ENCODE measurements at regions not wholly inside any gene's neighbourhood (a gene's known extent, or its start where the extent isn't known, plus 50 kb on each side); places are given as distances from the start of the nearest gene placed in this dataset.
"Not testable (repeated sequence)": the region's sequence is repeated elsewhere in the genome, so short reads cannot be mapped to it uniquely, and the experiment has no call there.

DNA sequence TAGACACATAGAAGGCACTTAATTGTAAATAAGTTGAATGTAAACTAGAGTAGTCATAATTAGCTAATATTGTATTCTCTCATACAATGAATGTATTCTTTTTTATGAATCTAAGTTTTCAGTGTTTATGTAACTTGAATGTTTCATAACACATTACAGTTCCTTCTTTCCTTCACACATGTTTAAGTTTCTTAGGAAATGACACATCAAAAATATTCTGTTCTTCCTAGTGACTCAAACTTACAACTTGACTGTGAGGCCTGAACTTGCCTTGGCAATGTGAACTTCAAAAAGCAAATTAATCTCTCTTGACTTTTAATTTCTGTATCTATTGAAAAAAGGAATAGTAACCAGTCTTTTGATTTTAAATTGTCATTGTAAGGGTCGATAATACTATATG, 700.1 kb downstream of the KCNT2 start:
- DNase-seq, result no peak

DNA sequence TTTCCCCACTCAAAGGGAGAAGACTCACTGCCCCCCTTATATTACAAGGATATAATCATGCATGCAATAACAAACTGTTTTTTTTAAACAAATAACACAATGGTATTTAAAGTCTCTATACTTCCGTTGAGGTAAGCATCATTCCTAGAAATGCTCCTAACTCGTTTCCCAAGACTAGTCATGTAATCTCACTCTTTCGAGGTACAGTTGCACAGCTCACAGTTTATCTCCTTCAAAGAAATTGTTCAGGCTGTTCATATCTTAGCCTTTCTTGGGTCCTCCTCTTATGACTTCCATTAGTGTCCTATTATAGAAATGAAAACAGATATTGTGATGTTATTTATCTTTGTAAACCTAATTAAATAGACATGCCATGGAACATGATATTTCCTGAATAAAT, 705.0 kb downstream of the KCNT2 start:
- no peak for DNase-seq

DNA sequence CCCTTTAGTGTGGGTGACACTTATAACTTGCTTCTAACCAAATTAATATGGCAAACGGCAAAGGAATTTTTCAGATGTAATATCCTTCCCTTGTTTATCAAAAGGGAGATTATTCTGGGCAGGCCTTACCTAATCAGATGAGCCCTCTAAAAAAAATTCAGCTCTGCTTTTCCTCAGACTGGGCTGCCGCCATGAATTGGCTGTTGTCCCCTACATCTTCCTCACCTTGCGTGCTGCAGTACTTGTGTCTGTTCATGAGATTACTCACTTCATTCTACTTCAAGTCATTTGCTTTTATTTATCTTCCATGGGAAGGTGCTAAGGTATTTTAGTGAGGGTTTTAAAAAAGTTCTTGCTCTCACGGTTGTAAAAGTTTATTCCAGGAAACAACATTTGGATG, 705.5 kb downstream of the KCNT2 start:
- no peak for DNase-seq

DNA sequence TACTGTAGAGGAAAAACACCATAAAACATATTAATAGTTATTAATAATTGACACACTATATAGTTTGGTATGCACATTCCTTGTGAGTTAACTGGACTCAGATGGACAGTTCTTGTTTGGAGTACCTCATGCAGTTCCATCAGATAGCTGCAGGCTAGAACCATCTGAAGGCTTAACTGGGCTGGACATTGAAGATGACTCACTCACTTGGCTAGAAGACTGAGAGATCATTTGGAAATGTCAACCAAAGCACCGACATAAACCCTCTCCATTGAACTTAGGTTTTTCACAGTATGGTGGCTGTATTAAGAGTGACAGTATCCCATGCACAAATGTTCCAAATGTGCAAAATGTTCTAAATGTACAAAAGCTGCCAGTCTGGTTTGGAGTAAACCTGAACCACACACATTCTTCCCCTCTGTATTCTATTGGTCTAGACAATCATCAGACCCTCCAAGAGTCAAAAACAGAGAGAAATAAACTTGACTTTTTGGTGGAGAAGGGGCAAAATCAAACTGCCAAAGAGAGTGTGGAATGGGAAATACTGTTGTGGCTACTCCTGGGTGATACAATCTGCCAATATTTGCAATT, 708.4 kb downstream of the KCNT2 start:
- DNase-seq, result no peak

DNA sequence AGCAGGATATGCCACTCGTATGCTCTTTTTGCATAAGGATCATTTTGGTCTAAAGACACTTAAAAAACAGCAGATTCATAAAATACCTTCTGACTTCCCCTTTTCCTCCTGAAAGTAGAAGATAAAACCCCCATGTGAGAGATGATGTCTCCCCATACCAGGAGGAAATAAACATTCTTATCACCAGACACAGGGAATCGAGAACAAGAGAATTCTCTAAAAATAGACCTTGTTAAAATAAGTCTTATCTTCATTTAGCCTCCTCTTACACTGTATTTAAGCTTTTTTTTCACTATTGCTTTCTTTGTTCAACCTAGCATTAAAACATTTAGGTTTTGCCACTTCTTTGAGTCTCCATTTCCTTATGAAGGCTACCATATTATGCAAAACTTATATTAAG, 709.3 kb downstream of the KCNT2 start:
- DNase-seq, result no peak

DNA sequence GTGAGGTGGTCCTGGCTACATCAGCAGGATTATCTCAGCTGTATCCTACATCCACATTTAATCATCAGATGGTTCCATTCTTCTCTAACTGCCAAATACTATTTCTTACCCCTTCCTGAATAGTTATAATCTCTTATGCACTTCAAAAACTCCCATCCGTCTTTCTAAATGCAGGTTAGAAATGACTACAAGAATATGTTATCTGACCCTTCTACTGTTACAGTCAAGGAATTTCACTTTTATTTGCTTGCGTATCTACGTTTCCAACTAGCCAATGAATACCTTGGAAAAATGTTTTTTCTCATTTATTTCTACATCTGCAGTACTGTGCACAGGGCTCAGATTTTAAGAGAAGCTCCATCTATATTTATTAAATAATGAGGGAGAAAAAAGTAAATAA, 709.9 kb downstream of the KCNT2 start:
- no peak for DNase-seq

DNA sequence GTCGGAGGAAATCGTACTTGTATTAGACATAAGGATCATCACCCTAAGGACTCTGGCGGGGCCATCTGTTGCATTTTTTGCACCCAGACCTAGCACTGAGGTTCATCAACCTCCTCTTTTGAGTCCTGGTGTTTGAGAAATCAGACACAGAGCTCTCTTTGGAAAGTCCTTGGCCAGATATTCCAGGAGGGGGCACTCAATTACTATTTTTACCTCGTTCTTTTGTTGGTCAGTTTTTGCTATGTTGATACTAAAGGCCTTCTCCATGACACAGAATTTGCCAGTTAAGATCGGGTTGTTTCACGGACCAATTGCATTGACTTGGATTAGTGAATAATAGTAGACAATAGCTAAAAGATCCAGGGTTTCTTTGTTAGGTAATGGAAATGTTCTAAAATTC, 711.2 kb downstream of the KCNT2 start:
- no peak for DNase-seq

DNA sequence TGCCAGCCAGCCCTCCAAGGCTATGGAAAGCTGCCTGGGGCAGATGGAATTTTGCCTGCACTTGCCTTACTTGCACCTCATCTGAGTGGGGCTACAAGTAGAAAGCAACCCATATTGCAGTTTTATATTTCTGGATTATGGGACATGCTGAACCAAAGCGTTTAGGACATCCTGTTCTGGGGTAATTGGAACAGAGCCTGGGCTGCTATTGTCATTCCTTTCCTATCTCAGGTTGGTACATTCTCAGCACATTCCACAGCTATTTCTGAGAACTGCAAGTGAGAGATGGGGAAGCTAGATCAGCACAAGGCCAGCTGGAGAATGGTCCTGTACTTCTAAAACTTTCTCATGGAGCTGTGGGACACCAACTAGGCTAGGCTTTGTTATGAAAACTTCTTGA, 713.8 kb downstream of the KCNT2 start:
- no peak for DNase-seq

DNA sequence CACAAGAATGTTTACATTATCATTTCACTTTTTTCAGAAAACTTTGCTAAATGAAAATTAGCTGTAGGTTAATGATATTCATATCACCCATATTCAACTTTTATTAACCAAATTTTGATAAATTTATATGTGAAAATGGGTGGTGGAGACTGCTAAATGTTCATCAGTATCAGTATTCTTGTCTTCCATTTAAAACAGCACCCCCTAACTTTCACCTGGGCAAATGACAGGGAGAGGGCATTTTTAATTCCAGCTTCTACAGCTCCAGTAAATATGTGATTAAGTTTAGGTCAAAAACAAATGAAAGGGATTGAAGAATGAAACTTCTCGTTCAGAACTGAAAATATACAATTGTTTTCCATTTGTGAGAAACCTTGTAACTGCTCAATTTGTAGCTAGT, 722.2 kb downstream of the KCNT2 start:
- no peak for DNase-seq

DNA sequence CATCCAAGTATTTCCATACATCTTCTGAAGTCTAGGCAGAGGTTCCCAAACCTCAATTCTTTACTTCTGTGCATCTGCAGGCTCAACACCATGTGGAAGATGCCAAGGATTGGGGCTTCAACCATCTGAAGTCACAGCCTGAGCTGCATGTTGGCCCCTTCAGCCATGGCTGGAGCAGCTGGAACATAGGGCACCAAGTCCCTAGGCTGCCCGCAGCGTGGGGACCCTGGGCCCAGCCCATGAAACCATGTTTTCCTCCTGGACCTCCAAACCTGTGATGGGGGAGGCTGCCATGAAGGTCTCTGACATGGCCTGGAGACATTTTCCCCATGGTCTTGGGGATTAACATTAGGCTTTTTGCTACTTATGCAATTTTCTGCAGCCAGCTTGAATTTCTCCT, 729.8 kb downstream of the KCNT2 start:
- DNase-seq, result no peak

DNA sequence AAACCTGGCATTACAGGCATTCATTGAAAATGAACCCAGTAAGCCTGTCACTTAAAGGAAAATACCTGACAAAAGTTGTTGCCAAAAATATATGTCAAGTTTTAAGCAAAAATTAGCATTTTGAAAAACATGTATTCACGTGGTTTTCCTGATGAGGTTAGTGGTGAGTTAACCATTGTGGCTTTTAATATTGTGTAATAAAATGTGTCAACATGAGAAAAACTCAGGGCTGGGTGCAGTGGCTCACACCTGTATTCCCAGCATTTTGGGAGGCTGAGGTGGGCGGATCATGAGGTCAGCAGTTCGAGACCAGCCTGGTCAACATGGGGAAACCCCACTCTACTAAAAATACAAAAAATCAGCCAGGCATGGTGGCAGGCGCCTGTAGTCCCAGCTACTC, 731.4 kb downstream of the KCNT2 start:
- DNase-seq, result no peak

DNA sequence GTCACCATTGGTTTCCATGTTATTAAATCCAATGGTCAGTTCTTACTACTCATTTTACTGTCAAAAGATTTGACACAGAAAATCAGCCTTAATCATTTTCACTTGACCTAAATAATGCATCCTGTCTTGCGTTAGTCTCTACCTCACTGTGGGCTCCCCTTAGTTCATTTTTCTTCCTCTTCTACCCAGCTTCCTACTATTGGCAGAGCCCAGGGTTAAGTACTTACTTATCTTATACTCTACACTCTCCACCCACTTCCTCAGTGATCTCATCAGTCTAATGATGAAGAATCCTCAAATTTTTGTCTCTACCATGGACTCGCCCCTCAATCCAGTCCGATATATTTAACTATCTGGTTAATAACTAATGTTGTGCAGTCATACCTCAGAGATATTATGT, 735.9 kb downstream of the KCNT2 start:
- no peak for DNase-seq

DNA sequence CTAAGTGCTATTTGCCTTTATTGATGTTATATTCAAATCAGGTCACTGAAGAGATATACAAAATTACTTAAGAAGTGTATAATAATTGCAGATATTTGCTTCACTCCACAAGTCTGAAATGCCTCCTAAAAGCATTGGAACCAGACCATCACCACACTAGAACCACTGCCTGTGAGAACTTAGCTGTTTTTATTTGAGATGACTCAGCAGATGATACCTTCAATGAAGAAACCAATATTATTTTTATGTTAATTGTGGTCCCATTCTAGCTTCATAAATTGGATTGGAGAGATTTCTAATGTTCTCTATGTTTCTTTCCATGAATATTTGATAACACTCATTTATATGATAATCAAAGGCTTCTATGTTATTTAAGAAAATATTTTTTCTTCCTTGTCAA, 740.6 kb downstream of the KCNT2 start:
- no peak for DNase-seq

DNA sequence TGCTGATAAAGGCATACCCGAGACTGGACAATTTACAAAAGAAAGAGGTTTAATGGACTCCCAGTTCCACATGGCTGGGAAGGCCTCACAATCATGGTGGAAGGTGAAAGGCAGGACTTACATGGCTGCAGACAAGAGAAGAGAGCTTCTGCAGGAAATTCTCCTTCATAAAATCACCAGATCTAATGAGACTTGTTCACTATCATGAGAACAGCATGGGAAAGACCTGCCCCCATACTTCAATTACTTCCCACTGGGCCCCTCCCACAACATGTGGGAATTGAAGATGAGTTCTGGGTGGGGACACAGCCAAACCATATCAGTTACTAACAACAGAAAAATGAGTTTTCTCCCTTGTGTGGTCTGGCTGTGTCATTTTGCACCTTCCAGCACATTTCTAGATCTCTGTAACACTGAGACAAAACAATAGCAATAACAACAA, 741.4 kb downstream of the KCNT2 start:
- DNase-seq, result no peak

DNA sequence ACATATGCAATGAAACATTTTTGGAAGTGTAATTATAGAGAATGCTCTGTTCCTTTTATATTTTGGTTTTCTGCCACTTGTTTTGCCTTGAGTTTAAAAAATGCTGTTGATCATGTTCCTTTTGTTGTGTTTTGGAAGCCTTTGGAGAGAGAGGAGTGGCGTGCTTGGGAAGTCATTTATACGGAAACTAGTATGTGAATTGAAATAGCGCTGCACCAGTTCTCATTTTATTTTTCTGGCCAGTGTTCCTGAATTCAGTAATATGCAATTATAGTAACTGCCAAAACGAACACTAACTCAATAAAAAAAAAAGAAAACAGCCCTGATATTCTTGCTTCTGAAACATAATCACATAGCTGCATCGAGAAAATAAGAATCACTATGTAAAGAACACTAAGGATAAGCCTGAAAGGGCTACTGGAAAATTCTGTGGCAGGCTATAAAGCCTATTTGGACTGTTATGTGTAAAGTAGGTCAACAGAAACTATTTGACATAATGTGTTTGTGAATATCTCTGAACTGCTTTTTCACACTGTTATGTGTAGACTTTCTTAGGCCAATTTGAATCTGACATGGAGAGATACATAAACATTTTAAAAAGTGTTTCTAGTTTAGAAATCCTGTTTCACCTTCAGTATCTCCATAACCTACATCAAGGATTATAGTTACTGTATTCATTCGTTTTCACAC, 742.0 kb downstream of the KCNT2 start:
- DNase-seq, result no peak

DNA sequence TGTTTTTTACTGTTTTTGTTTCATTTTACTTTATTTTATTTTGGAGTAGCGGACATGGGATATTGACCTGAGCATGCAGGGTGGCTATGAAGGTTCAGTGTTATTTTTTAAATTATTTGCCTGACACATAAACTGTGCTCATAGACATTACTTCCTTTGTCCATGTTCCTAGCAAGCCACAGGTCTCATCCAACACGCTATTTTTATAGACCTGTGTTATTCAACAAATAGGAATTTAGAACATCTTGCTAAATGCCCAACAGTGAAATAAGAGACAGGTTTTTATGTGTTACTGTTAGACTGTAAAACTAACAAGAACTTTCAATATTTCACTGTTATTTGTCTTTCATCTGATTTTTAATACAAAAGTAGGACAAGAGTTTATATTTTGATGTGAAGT, 756.4 kb downstream of the KCNT2 start:
- DNase-seq, result no peak

DNA sequence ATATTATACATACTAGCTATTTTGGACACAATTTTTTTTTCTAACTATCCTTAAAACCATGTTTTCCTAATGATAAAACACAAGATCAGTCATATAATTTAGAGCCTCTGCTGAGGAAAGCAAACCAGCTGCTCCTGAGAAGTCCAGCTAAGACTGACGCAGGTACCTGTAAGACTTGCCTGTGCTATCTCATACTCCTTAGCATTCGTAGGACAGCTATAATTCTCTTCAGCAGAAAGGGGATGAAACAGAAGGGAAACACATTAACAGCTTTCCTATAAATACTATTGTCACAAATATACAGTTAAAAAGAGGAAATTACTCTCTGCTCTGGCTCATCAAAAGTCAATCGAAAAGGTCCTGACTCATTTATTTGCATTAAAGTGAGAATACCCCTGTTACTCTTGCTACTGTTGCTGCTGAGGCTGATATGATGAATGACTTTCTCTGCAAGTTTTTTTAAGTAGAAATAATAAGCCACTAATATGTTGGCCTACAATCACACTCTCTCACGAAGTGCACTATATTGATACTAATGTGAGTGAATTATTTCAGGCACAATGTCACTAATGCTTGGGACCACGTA, 757.1 kb downstream of the KCNT2 start:
- no peak for DNase-seq

DNA sequence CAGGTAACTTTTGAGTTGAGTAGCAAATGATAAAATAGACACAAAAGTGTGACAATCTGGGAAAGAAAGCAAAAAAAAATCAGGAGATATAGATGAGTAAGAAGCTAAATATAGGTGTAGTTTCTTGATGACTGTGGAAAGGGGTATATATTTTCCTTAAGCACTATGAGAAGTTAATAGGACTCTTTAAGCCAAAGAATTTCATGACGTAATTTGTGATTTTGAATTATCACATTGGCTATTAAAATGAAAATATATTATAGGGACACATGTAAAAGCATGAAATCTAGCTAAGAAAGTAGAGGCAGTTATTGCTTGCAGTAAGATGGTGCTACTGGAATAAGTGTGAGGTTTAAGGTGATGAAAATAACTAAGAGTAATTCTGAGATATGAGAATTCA, 759.1 kb downstream of the KCNT2 start:
- no peak for DNase-seq

DNA sequence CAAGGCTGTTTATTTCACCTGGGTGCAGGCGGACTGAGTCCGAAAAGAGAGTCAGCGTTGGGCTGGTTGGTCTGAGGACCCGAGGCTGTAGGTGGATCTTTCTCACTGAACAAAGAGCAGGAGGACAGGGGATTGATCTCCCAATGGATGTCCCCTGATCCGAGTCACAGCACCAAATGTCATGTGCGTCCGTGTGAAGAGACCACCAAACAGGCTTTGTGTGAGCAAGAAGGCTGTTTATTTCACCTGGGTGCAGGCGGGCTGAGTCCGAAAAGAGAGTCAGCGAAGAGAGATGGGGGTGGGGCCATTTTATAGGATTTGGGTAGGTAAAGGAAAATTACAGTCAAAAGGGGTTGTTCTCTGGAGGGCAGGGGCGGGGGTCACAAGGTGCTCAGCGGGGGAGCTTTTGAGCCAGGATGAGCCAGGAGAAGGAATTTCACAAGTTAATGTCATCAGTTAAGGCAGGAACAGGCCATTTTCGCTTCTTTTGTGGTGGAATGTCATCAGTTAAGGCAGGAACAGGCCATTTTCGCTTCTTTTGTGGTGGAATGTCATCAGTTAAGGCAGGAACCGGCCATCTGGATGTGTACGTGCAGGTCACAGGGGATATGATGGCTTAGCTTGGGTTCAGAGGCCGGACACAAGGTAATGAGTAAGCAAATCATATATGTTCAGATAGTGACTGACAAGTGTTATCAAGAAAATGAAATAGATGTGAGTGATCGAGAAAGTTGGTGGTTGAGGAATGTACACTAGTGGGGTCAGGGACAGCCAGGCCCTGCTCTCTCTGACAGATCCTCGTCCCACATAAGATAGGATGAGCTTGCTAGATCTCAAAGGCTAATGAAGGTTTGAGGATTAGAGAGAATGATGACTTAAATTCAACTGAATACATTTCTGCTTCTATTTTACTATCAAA, 760.0 kb downstream of the KCNT2 start:
- DNase-seq, result not testable (repeated sequence)

DNA sequence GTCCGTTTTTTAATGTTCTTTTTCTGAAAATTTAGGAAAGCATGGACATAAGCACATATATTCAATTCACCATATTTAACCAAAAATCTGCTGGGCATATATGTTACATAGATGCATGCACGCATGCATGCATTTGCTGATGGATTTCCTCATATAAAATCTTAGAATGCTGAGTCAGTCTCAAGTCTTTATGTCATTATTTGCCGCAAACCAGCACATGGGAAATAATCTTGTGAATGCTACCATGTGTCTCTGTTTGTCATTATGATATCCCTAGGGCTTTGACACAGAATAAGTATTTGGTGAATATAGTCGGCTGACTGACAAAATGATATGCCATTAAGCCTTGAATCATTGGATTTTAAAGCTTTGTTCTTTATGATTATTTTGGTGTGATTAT, 776.5 kb downstream of the KCNT2 start:
- peak; percentile 25 for DNase-seq

DNA sequence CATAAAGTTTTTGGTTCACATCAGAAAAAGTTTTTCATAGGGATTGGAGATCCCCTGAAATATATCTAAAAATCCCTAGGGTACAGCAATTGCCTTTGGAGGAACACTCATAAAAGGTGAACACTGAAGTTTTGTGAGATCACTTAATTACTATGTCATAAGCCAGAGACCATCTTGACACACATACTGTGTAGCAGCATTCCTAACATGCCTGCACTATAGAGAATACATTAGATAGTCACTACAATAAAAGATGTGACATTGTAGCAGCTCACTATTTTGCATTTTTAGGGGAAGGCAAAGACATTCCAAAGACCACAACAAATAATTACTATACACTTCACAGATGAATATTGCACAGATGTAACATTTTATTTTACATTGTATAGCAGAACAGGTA, 779.9 kb downstream of the KCNT2 start:
- no peak for DNase-seq

DNA sequence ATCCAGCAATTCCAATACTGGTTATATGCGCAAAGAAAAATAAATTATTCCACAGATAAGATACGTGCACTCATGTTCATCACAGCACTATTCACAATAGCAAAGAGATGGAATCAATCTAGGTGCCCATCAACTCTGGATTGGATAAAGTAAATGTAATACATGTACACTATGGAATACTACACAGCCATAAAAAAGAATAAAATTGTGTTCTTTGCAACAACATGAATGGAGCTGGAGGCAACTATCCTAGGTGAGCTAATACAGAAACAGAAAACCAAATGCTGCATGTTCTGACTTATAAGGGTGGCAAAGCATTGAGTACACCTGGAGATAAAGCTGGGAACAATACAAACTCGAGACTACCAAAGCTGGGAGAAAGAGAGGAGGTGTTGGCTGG, 787.3 kb downstream of the KCNT2 start:
- no peak for DNase-seq

DNA sequence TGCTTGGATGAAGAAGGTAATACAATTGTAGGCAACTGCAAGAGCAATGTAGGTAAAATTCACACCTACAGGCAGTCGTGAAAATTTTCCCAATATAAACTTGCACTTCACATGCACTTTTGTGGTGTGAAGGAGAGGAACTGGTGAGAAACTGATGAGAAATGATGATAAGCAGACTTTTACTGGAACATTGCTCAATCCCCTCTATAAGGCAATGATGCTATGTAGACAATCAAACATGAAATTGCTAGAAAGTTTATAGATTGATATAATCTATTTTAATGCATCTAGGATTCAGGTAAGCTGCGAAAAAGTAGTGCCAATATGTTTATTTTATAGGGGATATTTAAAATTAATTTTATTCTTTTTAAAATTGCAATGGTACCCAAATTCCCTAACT, 802.2 kb downstream of the KCNT2 start:
- no peak for DNase-seq

DNA sequence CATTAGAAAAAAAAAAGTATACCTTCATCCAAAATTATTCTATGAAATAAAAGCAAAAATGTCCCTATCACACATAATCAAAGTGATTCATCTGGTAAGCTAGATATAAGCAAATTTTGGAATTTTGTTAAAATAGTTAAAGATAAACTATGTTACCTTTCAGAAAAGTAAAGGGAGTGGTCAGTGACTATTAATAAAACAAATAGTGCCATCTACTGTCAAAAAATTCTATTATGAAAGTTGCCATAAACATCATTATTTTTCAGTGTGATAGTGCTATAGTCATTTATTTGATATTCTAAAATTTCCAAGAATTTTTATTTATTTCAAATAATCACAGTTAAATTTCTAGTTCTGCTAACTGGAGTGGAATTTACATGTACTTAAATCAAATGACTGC, 803.7 kb downstream of the KCNT2 start:
- no peak for DNase-seq
